Mesothelial cell of epicardium (in vitro differentiated cells): ENCODE measurements at regions not wholly inside any gene's neighbourhood (a gene's known extent, or its start where the extent isn't known, plus 50 kb on each side); places are given as distances from the start of the nearest gene placed in this dataset.

Experiments used
- DNase-seq, 2 experiments: peaks; one replicate each; pipeline ENCODE4 v3.0.0; 2021; ENCODE audit warnings: low spot score in 2 of 2; ENCODE audit not compliant: unreplicated experiment in 2 of 2
- H3K27ac Mint-ChIP-seq: 2 replicates; pipeline ENCODE4 v1.8.0; 2021; ENCODE audit warnings: mixed read lengths
- H3K27me3 Mint-ChIP-seq: 2 replicates; pipeline ENCODE4 v1.8.0; 2021; ENCODE audit warnings: low read depth, mixed read lengths
- H3K36me3 Mint-ChIP-seq: 2 replicates; pipeline ENCODE4 v1.8.0; 2021; ENCODE audit warnings: mixed read lengths
- H3K4me1 Mint-ChIP-seq: 2 replicates; pipeline ENCODE4 v1.8.0; 2021; ENCODE audit warnings: mixed read lengths
- H3K4me3 Mint-ChIP-seq: 2 replicates; pipeline ENCODE4 v1.8.0; 2021; ENCODE audit warnings: mild to moderate bottlenecking, moderate library complexity, mixed read lengths
- H3K9me3 Mint-ChIP-seq: 2 replicates; pipeline ENCODE4 v1.8.0; 2021; ENCODE audit warnings: mixed read lengths
- CTCF ChIP-seq: fragments of 200-600 bp; sonication (generic); IDR thresholded peaks from one replicate; pipeline ENCODE4 v1.5.0; 2021; ENCODE audit warnings: antibody characterized with exemption; ENCODE audit not compliant: unreplicated experiment

- Mint-ChIP-seq H3K4me3 (no peak overlapping the region), H3K27me3 (peaks cover 45% of the 10 kb centered on the region), H3K36me3 (no peaks in the 10 kb centered on the region), H3K4me1 (no peaks in the 10 kb centered on the region), H3K27ac (no peak overlapping the region), H3K9me3 (no peaks in the 10 kb centered on the region)
- no peak for TF ChIP-seq CTCF
- no peak for DNase-seq
Measured at GRCh38 chr12:5165296-5165970, 121.8 kb downstream of the KCNA5 start.

- no peak for DNase-seq
- no peaks in the 10 kb centered on the region for H3K9me3 Mint-ChIP-seq
- H3K4me1 Mint-ChIP-seq: no peaks in the 10 kb centered on the region
- peaks cover 36% of the 10 kb centered on the region for H3K27me3 Mint-ChIP-seq
- H3K27ac Mint-ChIP-seq: no peak overlapping the region
- H3K4me3 Mint-ChIP-seq: no peak overlapping the region
- no peak for TF ChIP-seq CTCF
- H3K36me3 Mint-ChIP-seq: no peaks in the 10 kb centered on the region
Measured at GRCh38 chr12:5166976-5167375, 123.3 kb downstream of the KCNA5 start.

- no peak for DNase-seq
- Mint-ChIP-seq H3K4me3 (no peak overlapping the region), H3K36me3 (no peaks in the 10 kb centered on the region), H3K4me1 (peaks cover 5% of the 10 kb centered on the region), H3K27ac (no peak overlapping the region), H3K27me3 (peaks cover 34% of the 10 kb centered on the region), H3K9me3 (no peaks in the 10 kb centered on the region)
- no peak for TF ChIP-seq CTCF
Measured at GRCh38 chr12:5168148-5168547, 124.5 kb downstream of the KCNA5 start.

GRCh38 chr12:5170844-5171243 is 127.2 kb downstream of the KCNA5 start:
- Mint-ChIP-seq H3K4me1 (peaks cover 7% of the 10 kb centered on the region), H3K4me3 (no peak overlapping the region), H3K9me3 (no peaks in the 10 kb centered on the region), H3K27ac (no peak overlapping the region), H3K36me3 (no peaks in the 10 kb centered on the region), H3K27me3 (peaks cover 30% of the 10 kb centered on the region)
- no peak for TF ChIP-seq CTCF
- DNase-seq: no peak

GRCh38 chr12:5171701-5172100 is 128.0 kb downstream of the KCNA5 start:
- peaks cover 7% of the 10 kb centered on the region for H3K4me1 Mint-ChIP-seq
- DNase-seq: peak in 1 of 2 experiments; percentile 55
- TF ChIP-seq CTCF: peak; percentile 69
- no peak overlapping the region for H3K4me3 Mint-ChIP-seq
- H3K27me3 Mint-ChIP-seq: peaks cover 36% of the 10 kb centered on the region
- H3K27ac Mint-ChIP-seq: no peak overlapping the region
- no peaks in the 10 kb centered on the region for H3K36me3 Mint-ChIP-seq
- H3K9me3 Mint-ChIP-seq: no peaks in the 10 kb centered on the region

- H3K27ac Mint-ChIP-seq: no peak overlapping the region
- peaks cover 7% of the 10 kb centered on the region for H3K4me1 Mint-ChIP-seq
- H3K4me3 Mint-ChIP-seq: no peak overlapping the region
- TF ChIP-seq CTCF: no peak
- H3K27me3 Mint-ChIP-seq: peaks cover 36% of the 10 kb centered on the region
- H3K9me3 Mint-ChIP-seq: no peaks in the 10 kb centered on the region
- H3K36me3 Mint-ChIP-seq: no peaks in the 10 kb centered on the region
- DNase-seq: no peak
Measured at GRCh38 chr12:5172886-5173285, 129.2 kb downstream of the KCNA5 start.
